ENCODE measurements at regions not wholly inside any gene's neighbourhood (a gene's known extent, or its start where the extent isn't known, plus 50 kb on each side); places are given as distances from the start of the nearest gene placed in this dataset.
"Not testable (repeated sequence)": the region's sequence is repeated elsewhere in the genome, so short reads cannot be mapped to it uniquely, and the experiment has no call there.

DNA sequence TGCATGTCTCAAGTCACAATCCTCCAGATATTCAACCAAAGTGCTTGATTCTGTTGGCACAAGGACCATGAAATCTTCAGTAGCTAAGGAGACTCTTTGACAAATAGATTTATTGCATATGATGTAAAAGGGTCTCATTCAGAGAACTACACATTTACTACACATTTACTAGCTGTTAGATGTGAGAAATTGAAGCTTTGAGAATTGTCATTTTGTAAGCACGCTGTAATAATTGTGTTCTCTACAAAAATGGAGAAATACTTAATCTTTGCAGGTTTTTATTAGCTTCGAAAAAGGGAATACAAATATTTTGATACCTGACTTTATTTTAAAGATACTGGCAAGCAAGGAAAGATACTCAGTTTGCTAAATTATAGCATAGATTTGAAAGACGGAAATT is 70.2 kb upstream of the CHD2 start:
- no peak for DNase-seq

- no peak for DNase-seq
Measured at GRCh38 chr15:92831336-92831654, 68.8 kb upstream of the CHD2 start.

- DNase-seq, result peak; percentile 99
Measured at GRCh38 chr15:92831655-92832328, 68.3 kb upstream of the CHD2 start.

DNA sequence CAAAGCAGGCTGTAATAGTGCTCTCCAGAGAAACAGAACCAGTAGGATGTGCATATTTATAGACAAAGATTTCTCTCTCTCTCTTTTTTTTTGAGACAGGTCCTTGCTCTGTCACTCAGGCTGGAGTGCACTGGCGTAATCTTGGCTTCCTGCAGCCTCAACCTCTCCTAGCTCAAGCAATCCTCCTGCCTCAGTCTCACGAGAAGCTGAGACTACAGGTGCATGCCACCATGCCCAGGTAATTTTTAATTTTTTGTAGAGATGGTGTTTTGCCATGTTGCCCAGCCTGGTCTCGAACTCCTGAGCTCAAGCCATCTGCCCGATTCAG is 67.1 kb upstream of the CHD2 start:
- DNase-seq, result no peak

DNA sequence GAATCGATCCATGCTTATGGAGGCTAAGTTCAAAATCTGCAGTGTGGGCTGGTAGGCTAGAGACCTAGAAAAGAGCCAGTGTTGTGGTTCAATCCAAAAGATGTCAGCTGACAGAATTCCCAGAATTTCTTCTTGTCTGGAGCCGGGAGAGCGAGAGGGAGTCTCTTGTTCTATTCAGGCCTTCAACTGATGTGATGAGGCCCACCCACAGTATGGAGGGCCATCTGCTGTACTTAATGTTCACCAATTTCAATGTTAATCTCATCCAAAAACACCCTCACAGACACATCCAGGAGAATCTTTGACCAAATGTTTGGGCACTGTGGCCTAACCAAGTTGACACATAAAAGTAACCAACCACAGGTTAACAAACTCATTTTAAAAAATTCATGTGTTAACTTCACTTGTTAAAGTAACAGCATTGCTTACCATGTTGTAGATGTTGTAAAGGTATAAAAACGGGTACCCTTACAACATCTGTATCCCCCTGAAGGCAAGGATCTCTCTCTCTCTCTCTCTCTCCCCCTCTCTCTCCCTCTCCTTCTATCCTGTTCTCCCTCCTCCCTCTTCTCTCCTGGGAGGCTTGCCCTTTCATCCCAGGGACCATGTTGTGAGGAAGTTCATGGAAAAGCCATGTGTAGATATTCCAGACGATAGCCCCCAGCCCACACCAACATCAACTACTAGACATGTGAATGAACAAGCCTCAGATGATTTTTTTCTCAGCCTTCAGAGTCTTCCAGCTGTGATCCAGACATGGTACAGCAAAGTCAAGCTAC is 66.4 kb upstream of the CHD2 start:
- DNase-seq, result no peak

- DNase-seq, result peak; percentile 57
Measured at GRCh38 chr15:92839696-92840095, 60.4 kb upstream of the CHD2 start.

DNA sequence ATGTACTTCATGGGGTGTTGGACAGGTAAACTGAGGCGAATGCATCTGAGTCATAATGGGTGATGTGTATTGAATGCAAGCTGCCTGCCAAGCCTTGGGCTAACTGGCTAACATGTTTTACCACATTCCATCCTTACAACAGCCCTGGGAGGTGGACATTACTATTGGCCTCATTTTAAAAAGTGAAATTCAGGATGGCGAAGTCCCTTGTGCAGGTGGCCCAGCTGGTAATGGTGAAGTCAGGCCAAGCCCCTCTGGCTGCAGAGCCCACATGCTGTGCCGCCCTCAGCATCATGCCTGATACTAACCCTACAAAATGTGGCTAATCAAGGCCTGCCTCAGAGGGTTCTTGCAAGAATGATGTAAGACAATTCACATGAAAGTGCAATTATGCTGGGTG is 60.0 kb upstream of the CHD2 start:
- DNase-seq, result no peak

DNA sequence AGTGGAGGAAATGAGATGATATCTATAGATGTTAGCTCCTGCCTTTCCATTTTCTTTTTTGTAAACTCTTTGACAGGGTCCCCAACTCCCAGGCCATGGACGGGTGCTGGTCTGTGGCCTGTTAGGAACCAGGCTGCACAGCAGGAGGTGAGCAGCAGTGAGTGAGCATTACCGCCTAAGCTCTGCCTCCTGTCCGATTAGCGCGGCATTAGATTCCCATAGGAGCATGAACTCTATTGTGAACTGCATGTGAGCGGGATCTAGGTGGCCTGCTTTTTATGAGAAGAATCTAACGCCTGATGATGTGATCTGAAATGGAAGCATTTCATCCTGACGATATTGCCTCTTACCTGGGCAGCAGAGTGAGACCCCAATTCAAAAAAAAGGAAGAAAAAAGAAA is 56.8 kb upstream of the CHD2 start:
- no peak for DNase-seq

DNA sequence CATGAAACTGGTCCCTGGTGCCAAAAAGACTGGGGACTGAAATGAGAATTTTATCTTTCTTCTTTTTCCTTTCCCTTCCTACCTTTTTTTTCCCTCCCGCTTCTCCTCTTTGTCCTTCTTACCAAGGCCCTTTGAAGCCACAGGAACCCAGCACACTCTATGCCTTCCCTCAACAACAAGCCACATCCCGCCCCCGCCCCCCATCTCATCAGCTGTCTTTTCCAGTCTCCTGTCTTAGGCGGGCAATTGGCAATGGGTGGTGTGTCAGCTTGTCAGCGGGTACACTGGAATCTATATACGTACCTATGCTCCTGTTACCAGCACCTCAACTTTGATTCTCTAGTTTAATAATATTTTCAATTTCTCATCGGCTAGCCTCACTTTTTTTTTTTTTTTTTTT is 56.3 kb upstream of the CHD2 start:
- DNase-seq, result no peak

DNA sequence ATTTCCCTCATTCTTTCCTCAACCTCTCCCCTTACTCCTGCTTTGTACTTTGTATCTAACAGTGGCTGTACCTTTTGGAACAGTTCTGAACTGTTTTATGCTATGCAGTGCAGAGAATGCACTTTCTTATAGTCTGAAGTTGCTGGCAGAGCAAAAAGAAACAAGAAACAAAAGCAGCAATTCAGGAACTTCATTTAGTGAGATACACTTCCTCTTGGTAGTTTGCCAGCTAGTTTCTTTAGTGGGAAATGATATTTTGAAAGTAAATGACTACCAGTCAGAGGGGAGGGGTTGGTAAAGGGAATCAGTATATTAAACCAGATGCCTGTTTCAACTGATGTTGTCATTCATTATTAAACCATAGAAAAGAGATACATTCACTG is 55.0 kb upstream of the CHD2 start:
- peak; percentile 67 for DNase-seq

DNA sequence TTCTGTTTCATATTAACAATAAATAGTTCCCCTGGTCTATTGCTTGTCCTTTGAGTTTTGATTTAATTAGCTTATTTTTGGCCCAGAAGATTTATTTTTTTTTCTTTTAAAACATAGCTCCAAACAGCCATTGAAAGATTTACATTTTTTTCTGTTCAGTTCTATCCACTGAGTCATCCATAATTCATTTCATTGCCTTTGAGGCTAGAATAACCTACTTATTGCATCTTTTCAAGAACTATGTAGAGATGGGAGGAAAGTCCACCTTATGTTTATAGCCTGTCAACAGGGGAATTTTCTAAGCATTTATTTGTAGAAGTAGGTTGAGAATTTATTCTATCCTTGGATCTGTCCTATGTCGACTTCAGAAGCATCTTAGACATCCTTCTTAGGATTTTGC is 53.4 kb upstream of the CHD2 start:
- DNase-seq, result no peak

DNA sequence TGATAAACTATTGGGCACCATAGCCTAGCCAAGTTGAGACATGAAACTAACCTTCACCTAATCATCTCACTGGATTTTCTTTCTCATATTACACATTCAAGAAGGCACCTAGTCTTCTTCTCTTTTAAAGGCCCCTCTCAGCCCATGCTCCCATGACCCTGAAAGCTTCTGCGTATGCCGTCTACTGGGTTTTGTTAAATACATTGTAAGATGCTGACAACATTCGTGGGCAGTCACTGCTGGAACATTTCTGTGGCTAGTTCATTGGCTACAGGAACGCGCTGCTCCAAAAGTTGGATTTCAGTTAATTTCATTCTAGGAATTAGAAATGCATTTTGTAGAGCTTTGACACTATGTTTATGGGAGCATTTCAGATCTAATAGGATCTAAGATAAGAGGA is 52.3 kb upstream of the CHD2 start:
- DNase-seq, result no peak

GRCh38 chr15:92848464-92848851 is 51.7 kb upstream of the CHD2 start:
- DNase-seq, result no peak

GRCh38 chr15:92848852-92849598 is 51.1 kb upstream of the CHD2 start:
- peak; percentile 46 for DNase-seq

- not testable (repeated sequence) for DNase-seq
Measured at GRCh38 chr15:92850218-92850617, 49.9 kb upstream of the CHD2 start.

Measured in activated CD4-positive, alpha-beta T cell treated with anti-CD3 and anti-CD28 coated beads, Interleukin-10, Interleukin-2, amounts not matched to agents 100 ng/mL and 50 ng/mL, durations not matched to agents 16 hours and 8 hours (primary cell).